Transverse colon (tissue), 4 donors: ENCODE measurements at regions not wholly inside any gene's neighbourhood (a gene's known extent, or its start where the extent isn't known, plus 50 kb on each side); places are given as distances from the start of the nearest gene placed in this dataset.
"Not testable (repeated sequence)": the region's sequence is repeated elsewhere in the genome, so short reads cannot be mapped to it uniquely, and the experiment has no call there.

Experiments used
- DNase-seq: peaks from one replicate; pipeline ENCODE4 v3.0.0-alpha.2; 2019
- H3K27ac ChIP-seq, 4 donors: fragments of 200-600 bp; sonication (generic); 2 replicates each; pipeline ENCODE4 v1.5.1; 2016 to 2018; ENCODE audit warnings: inconsistent platforms in 4 of 4
- H3K27me3 ChIP-seq: fragments of 200-600 bp; sonication (generic); 2 replicates; pipeline ENCODE4 v1.5.1; 2017; ENCODE audit warnings: inconsistent platforms
- H3K36me3 ChIP-seq, 4 donors: fragments of 200-600 bp; sonication (generic); 2 replicates each; pipeline ENCODE4 v1.5.1; 2017 to 2019; ENCODE audit warnings: inconsistent platforms in 4 of 4
- H3K4me1 ChIP-seq, 4 donors: fragments of 200-600 bp; sonication (generic); 2 replicates each; pipeline ENCODE4 v1.5.1; 2017 to 2020; ENCODE audit warnings: inconsistent platforms in 4 of 4
- H3K4me3 ChIP-seq, 4 donors: fragments of 200-600 bp; sonication (generic); 1 replicate in 1 of 4; 2 replicates in 3 of 4; pipeline versions ENCODE4 v1.5.1 to v1.6.1; 2017 to 2019; ENCODE audit warnings: inconsistent platforms in 4 of 4
- H3K9me3 ChIP-seq, 2 donors: fragments of 200-600 bp; sonication (generic); 2 replicates each; pipeline ENCODE4 v1.5.1; 2017 to 2019; ENCODE audit warnings: inconsistent platforms in 2 of 2
- CTCF ChIP-seq, 5 experiments: fragments of 200-600 bp in 3 of 5; fragments of 450-650 bp in 2 of 5; sonication (generic) in 3 of 5; IDR thresholded peaks; 1 replicate in 2 of 5; 2 replicates in 3 of 5; pipeline ENCODE4 v1.5.1; 2016 to 2017; ENCODE audit warnings: antibody characterized with exemption in 5 of 5, inconsistent platforms in 3 of 5, mild to moderate bottlenecking in 2 of 5, moderate library complexity in 1 of 5
- EP300 ChIP-seq: sonication (generic); formaldehyde crosslinking; IDR thresholded peaks from one replicate; pipeline ENCODE4 v1.6.1; 2017; ENCODE audit warnings: antibody characterized with exemption, low read depth
- POLR2A ChIP-seq: fragments of 450-650 bp; IDR thresholded peaks from one replicate; pipeline ENCODE4 v1.6.1; 2016; ENCODE audit warnings: antibody characterized with exemption, mild to moderate bottlenecking, moderate library complexity
- POLR2AphosphoS5 ChIP-seq, 3 donors: sonication (generic); formaldehyde crosslinking; IDR thresholded peaks; one replicate each; pipeline ENCODE4 v1.6.1; 2016; ENCODE audit warnings: antibody characterized with exemption in 3 of 3
- WGBS, 2 donors: methylation state at CpG; one replicate each; pipeline ENCODE4 v1.1.5; 2018; ENCODE audit warnings: low coverage in 1 of 2; 5-methylcytosine and 5-hydroxymethylcytosine counted together
- in situ Hi-C, 4 donors: fragments of 200-750 bp; cut with MboI; loops; one replicate each; pipeline versions ENCODE4 v1.15.0 to v1.15.1; 2017; ENCODE audit warnings: low sequenced_read_pairs in 3 of 4, low pct_ligation_motif_present in 1 of 4, low pct_unique_long_range_greater_than_20kb in 1 of 4
- intact Hi-C: fragments of 100-400 bp; cut with DNase I; formaldehyde crosslinking; loops from one replicate; pipeline ENCODE4 v1.15.1; 2023; ENCODE audit warnings: low total_unique reads

- Histone ChIP-seq H3K4me1 (no peaks in the 10 kb centered on the region), H3K27me3 (no peaks in the 10 kb centered on the region), H3K4me3 (no peak overlapping the region), H3K27ac (no peak overlapping the region), H3K9me3 (no peaks in the 10 kb centered on the region), H3K36me3 (no peaks in the 10 kb centered on the region)
- WGBS, 2 donors: 72 to 80% methylated on average over 2 of the region's 2 CpGs
- intact Hi-C loops: no loop called here
- no peak for DNase-seq
- no peak for TF ChIP-seq CTCF (IDR thresholded peaks at IDR 0.05)
- TF ChIP-seq EP300: no peak
- TF ChIP-seq POLR2A: no peak
- no peak for TF ChIP-seq POLR2AphosphoS5 (IDR thresholded peaks at IDR 0.05)
- in situ Hi-C loops: no loop called here
These were observed 1651.0 kb downstream of the REEP3 start for GRCh38 chr10:65172249-65172648.

GRCh38 chr10:65176994-65177393, 1655.8 kb downstream of the REEP3 start:
- no peak for DNase-seq
- H3K27ac ChIP-seq: no peak overlapping the region
- no peaks in the 10 kb centered on the region for H3K9me3 ChIP-seq
- no peaks in the 10 kb centered on the region for H3K27me3 ChIP-seq
- H3K4me1 ChIP-seq: no peaks in the 10 kb centered on the region
- no peaks in the 10 kb centered on the region for H3K36me3 ChIP-seq
- intact Hi-C loops: no loop called here
- 92 to 100% methylated on average over 1 to 7 of the region's 7 CpGs for WGBS, 2 donors
- in situ Hi-C loops: no loop called here
- TF ChIP-seq POLR2A (no peak), POLR2AphosphoS5 (IDR thresholded peaks at IDR 0.05) (no peak), EP300 (no peak), CTCF (IDR thresholded peaks at IDR 0.05) (no peak)
- H3K4me3 ChIP-seq: no peak overlapping the region

GRCh38 chr10:65183236-65183635, 1662.0 kb downstream of the REEP3 start:
- Histone ChIP-seq H3K27ac (no peak overlapping the region), H3K9me3 (no peaks in the 10 kb centered on the region), H3K36me3 (no peaks in the 10 kb centered on the region), H3K4me1 (no peaks in the 10 kb centered on the region), H3K4me3 (no peak overlapping the region), H3K27me3 (no peaks in the 10 kb centered on the region)
- in situ Hi-C loops (no loop called here), intact Hi-C loops (no loop called here)
- WGBS, 2 donors: 90 to 94% methylated on average over 1 of the region's 1 CpG
- TF ChIP-seq POLR2AphosphoS5 (IDR thresholded peaks at IDR 0.05) (no peak), CTCF (IDR thresholded peaks at IDR 0.05) (no peak), EP300 (no peak), POLR2A (no peak)
- no peak for DNase-seq

- H3K36me3 ChIP-seq, H3K27ac ChIP-seq, intact Hi-C loops, H3K27me3 ChIP-seq, in situ Hi-C loops, H3K4me3 ChIP-seq, DNase-seq, H3K4me1 ChIP-seq, H3K9me3 ChIP-seq: not testable (repeated sequence)
- WGBS, 2 donors: 88 to 100% methylated on average over 1 of the region's 1 CpG
These were observed 1665.5 kb downstream of the REEP3 start for GRCh38 chr10:65186668-65187067.

- H3K4me3 ChIP-seq: no peak overlapping the region
- no peaks in the 10 kb centered on the region for H3K36me3 ChIP-seq
- intact Hi-C loops (no loop called here), in situ Hi-C loops (no loop called here)
- DNase-seq: no peak
- no peaks in the 10 kb centered on the region for H3K27me3 ChIP-seq
- no peaks in the 10 kb centered on the region for H3K4me1 ChIP-seq
- 89% methylated on average over 7 of the region's 7 CpGs; no CpG with 5 or more reads in 1 of the 2 donors for WGBS, 2 donors
- TF ChIP-seq EP300 (no peak), CTCF (IDR thresholded peaks at IDR 0.05) (no peak), POLR2AphosphoS5 (IDR thresholded peaks at IDR 0.05) (no peak), POLR2A (no peak)
- no peaks in the 10 kb centered on the region for H3K9me3 ChIP-seq
- no peak overlapping the region for H3K27ac ChIP-seq
These were observed 1672.9 kb downstream of the REEP3 start for GRCh38 chr10:65194126-65194525.
